Lower leg skin (tissue), 3 donors: ENCODE measurements at regions not wholly inside any gene's neighbourhood (a gene's known extent, or its start where the extent isn't known, plus 50 kb on each side); places are given as distances from the start of the nearest gene placed in this dataset.

ENCODE experiments used
- CTCF ChIP-seq, 3 donors: fragments of 450-650 bp; IDR thresholded peaks; one replicate each; pipeline ENCODE4 v1.5.1; 2016; ENCODE audit warnings: antibody characterized with exemption in 3 of 3, mild to moderate bottlenecking in 3 of 3, moderate library complexity in 2 of 3
- POLR2A ChIP-seq, 2 donors: fragments of 450-650 bp; IDR thresholded peaks; one replicate each; pipeline ENCODE4 v1.6.1; 2016 to 2017; ENCODE audit warnings: antibody characterized with exemption in 2 of 2, mild to moderate bottlenecking in 1 of 2, moderate library complexity in 1 of 2

GRCh38 chrX:39174241-39174771 lies 373.0 kb downstream of the MID1IP1 start:
- no peak for TF ChIP-seq CTCF (IDR thresholded peaks at IDR 0.05)
- no peak for TF ChIP-seq POLR2A (IDR thresholded peaks at IDR 0.05)
